ENCODE measurements at regions not wholly inside any gene's neighbourhood (a gene's known extent, or its start where the extent isn't known, plus 50 kb on each side); places are given as distances from the start of the nearest gene placed in this dataset.

- no peak for TF ChIP-seq PCBP2 (IDR thresholded peaks at IDR 0.05; ENCODE audit: low read depth, low read length, poor library complexity, severe bottlenecking)
- TF ChIP-seq BRF2 (IDR thresholded peaks at IDR 0.05; ENCODE audit: borderline replicate concordance, insufficient read depth, insufficient read length) = no peak
- TF ChIP-seq YBX1 (IDR thresholded peaks at IDR 0.05) = no peak
- no peak for TF ChIP-seq ETS1 (conservative IDR thresholded peaks at IDR 0.05; ENCODE audit: control insufficient read depth, low read depth, low read length)
- no peak for TF ChIP-seq BRCA1 (IDR thresholded peaks at IDR 0.05)
- no peak for TF ChIP-seq BRCA1 (CRISPR knock-in tag; IDR thresholded peaks at IDR 0.05)
- no peak for TF ChIP-seq ZNF589 (CRISPR knock-in tag; IDR thresholded peaks at IDR 0.05; ENCODE audit: low read depth)
- no peak for TF ChIP-seq THAP7 (CRISPR knock-in tag; IDR thresholded peaks at IDR 0.05)
- no peak for TF ChIP-seq ZNF217 (CRISPR knock-in tag; IDR thresholded peaks at IDR 0.05)
- TF ChIP-seq POU5F1 (IDR thresholded peaks at IDR 0.05; ENCODE audit: borderline replicate concordance, low read depth, low read length, partially characterized antibody) = no peak
- no peak for TF ChIP-seq ZNF507 (tag; conservative IDR thresholded peaks at IDR 0.05)
- TF ChIP-seq BCLAF1 (IDR thresholded peaks at IDR 0.05; ENCODE audit: borderline replicate concordance in 1 of 2, control insufficient read depth in 1 of 2, low read depth in 2 of 2, low read length in 1 of 2) = no peak
- no peak for TF ChIP-seq POLR3G (IDR thresholded peaks at IDR 0.05; ENCODE audit: extremely low read depth, insufficient read length, insufficient replicate concordance)
- no peak for TF ChIP-seq U2AF1 (optimal IDR thresholded peaks at IDR 0.05; ENCODE audit: low read depth, low read length)
- peak; percentile 72 for TF ChIP-seq SMARCA4 (IDR thresholded peaks at IDR 0.05)
- no peak for TF ChIP-seq ARNT (IDR thresholded peaks at IDR 0.05)
- no peak for TF ChIP-seq ZFP91 (CRISPR knock-in tag; IDR thresholded peaks at IDR 0.05)
- no peak for TF ChIP-seq NFIX (CRISPR knock-in tag; IDR thresholded peaks at IDR 0.05; ENCODE audit: low read depth)
- peak; percentile 51; the same call in 1 of the 2 replicates for TF ChIP-seq SMAD4 (CRISPR knock-in tag; conservative IDR thresholded peaks at IDR 0.05)
- TF ChIP-seq KLF16 (IDR thresholded peaks at IDR 0.05) = peak; percentile 49; the same call in 1 of the 2 replicates
- no peak for TF ChIP-seq SLC30A9 (CRISPR knock-in tag; IDR thresholded peaks at IDR 0.05)
These were observed 172.7 kb upstream of the CTNNB1 start (continued) for GRCh38 chr3:41026394-41027177.
